D721Med (cell line): ENCODE measurements at regions not wholly inside any gene's neighbourhood (a gene's known extent, or its start where the extent isn't known, plus 50 kb on each side); places are given as distances from the start of the nearest gene placed in this dataset.

ENCODE experiments used
- DNase-seq: peaks from one replicate; pipeline ENCODE4 v3.0.0; 2011; ENCODE audit warnings: low spot score; ENCODE audit not compliant: insufficient read length
- FAIRE-seq: peaks from 2 replicates; lab custom pipeline; 2011; peaks lifted over from hg19 to GRCh38; lab: Jason Lieb, UNC
- CTCF ChIP-seq: IDR thresholded peaks from 2 replicates; pipeline ENCODE4 v1.5.1; 2012; ENCODE audit warnings: mild to moderate bottlenecking, control low read depth; ENCODE audit not compliant: insufficient read depth; ENCODE audit errors: missing control alignments

- FAIRE-seq, result no peak
- DNase-seq, result no peak
- no peak for TF ChIP-seq CTCF
Measured at GRCh38 chr18:41145516-41145915, 809.5 kb upstream of the PIK3C3 start.

DNA sequence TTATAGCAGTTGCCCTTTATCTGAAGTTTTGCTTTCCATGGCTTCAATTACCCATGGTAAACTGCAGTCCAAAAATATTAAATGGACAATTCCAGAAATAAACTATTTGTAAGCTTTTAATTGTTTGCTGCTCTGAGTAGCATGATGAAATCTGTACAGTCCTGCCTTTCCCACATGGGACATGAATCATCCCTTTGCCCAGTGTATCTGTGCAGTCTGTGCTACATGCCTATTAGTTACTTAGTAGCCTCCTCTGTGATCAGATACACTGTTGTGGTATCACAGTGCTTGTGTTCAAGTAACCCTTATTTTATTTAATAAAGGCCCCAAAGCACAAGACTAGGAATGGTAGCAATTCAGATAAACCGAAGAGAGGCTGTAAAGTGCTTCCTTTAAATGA lies 810.6 kb upstream of the PIK3C3 start:
- FAIRE-seq (peak; percentile 11), DNase-seq (no peak)
- no peak for TF ChIP-seq CTCF

GRCh38 chr18:41140506-41140905 lies 814.5 kb upstream of the PIK3C3 start:
- FAIRE-seq, result no peak

DNA sequence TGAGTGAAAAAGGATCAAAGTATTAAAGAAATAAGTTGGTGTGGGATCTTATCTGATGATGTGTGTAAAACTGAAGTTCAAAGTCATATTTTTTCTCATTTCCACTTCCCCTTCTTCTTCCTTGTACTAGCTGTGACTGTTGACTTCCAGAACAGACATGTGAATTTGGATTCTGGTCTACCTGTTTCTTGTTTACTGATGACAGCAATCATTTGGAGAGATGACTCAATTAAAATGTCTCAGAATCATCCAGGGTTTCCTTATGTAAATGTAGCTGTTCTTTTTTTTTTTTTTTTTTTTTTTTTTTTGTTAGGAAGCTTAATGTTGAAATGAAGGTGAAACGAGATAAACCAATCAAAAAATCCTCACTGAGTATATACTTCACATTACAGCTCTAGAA lies 819.9 kb upstream of the PIK3C3 start:
- FAIRE-seq (no peak), DNase-seq (no peak)
- no peak for TF ChIP-seq CTCF

More at GRCh38 chr18:41140506-41140905, 814.5 kb upstream of the PIK3C3 start:
- no peak for TF ChIP-seq CTCF
- no peak for DNase-seq

DNA sequence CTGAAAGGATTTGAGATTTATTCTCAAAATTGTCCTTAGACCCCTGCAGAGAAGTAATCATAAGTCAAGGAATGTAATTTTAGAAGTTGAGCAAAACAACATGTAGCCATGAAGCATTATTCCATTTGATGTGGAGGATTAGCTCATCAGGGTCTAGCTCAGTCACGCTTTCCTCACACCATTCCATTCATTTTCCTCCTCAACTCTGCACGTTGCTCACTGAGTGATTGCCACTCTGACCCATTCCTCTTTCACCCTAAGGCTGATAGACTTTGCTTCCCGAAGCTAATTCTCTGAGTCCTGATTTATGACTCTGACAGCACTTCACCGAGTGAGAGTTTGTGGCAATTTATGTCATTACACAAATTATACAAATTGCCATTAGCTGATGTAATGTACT lies 820.6 kb upstream of the PIK3C3 start:
- DNase-seq (no peak), FAIRE-seq (peak; percentile 38)

DNA sequence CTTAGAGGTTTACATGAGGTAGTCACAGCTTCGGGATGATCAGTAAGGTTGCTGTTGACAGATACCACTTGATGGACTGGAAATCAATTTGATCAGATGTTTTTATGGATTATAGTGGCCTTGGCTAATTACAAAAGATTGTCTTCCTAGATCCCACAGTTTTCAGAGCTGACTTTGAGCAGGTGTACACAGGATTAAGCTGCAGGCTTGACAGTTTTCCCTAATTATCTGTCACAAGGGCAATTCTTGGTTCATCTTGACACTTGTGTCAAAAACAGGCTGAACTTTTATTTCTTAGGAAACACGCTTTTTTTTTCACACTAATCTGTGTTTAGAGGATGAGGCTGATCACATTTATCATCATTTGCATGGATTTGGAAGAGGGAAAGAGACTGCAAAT lies 824.0 kb upstream of the PIK3C3 start:
- FAIRE-seq (peak; percentile 86), DNase-seq (no peak)
- no peak for TF ChIP-seq CTCF

More for the DNA sequence above, 820.6 kb upstream of the PIK3C3 start:
- no peak for TF ChIP-seq CTCF

GRCh38 chr18:41128545-41128944 lies 826.5 kb upstream of the PIK3C3 start:
- DNase-seq (no peak), FAIRE-seq (peak; percentile 48)
- no peak for TF ChIP-seq CTCF
